Right lobe of liver (tissue), 6 donors: ENCODE measurements at regions not wholly inside any gene's neighbourhood (a gene's known extent, or its start where the extent isn't known, plus 50 kb on each side); places are given as distances from the start of the nearest gene placed in this dataset.

Experiments used
- ATAC-seq, 4 donors: fragments of 200-7000 bp; cut with Tn5 transposase; one replicate each; pipeline ENCODE4 v1.9.1; 2020; ENCODE audit warnings: mild to moderate bottlenecking in 4 of 4, moderate library complexity in 4 of 4
- DNase-seq, 3 donors: peaks; one replicate each; pipeline ENCODE4 v3.0.0-alpha.2; 2020
- H3K27ac ChIP-seq, 3 donors: fragments of 200-600 bp; one replicate each; pipeline ENCODE4 v1.8.0; 2022
- H3K27me3 ChIP-seq, 2 donors: fragments of 200-600 bp; one replicate each; pipeline ENCODE4 v1.8.0; 2022
- H3K36me3 ChIP-seq, 4 donors: fragments of 200-600 bp; sonication (generic) in 1 of 4; one replicate each; pipeline versions ENCODE4 v1.5.1 to v1.8.0; 2017 to 2022; ENCODE audit warnings: control low read depth in 1 of 4
- H3K4me1 ChIP-seq, 4 donors: fragments of 200-600 bp; sonication (generic) in 1 of 4; one replicate each; pipeline versions ENCODE4 v1.5.1 to v1.8.0; 2017 to 2022; ENCODE audit warnings: control low read depth in 1 of 4
- H3K4me3 ChIP-seq, 3 donors: fragments of 200-600 bp; one replicate each; pipeline ENCODE4 v1.8.0; 2022
- H3K9me3 ChIP-seq, 4 donors: fragments of 200-600 bp; sonication (generic) in 1 of 4; one replicate each; pipeline versions ENCODE4 v1.5.1 to v1.8.0; 2017 to 2022; ENCODE audit warnings: control low read depth in 1 of 4
- CTCF ChIP-seq, 4 donors: fragments of 200-600 bp in 3 of 4; fragments of 450-650 bp in 1 of 4; IDR thresholded peaks; one replicate each; pipeline versions ENCODE4 v1.5.1 to v1.8.0; 2016 to 2022; ENCODE audit warnings: antibody characterized with exemption in 4 of 4, mild to moderate bottlenecking in 2 of 4
- POLR2A ChIP-seq: fragments of 450-650 bp; IDR thresholded peaks from one replicate; pipeline ENCODE4 v1.6.1; 2017; ENCODE audit warnings: antibody characterized with exemption, mild to moderate bottlenecking
- WGBS: methylation state at CpG from one replicate; pipeline ENCODE4 v1.1.6; 2018; ENCODE audit warnings: low coverage, low lambda C conversion rate; ENCODE audit not compliant: insufficient coverage; ENCODE audit errors: missing lambda C conversion rate; 5-methylcytosine and 5-hydroxymethylcytosine counted together
- intact Hi-C, 2 donors: fragments of 100-400 bp; cut with DNase I; formaldehyde crosslinking; loops; one replicate each; pipeline versions ENCODE4 v1.11.2 to v1.14.1; 2022
- donor health status: DM: no; HTN: yes; CAD: no.
- donor health status: DM: no; HTN: no; CAD: no.
- donor health status: DM: no; HTN: no; CAD: no.
- donor health status: DM: no; HTN: yes; CAD: no.
- donor health status: DM: no; HTN: yes; CAD: no.

GRCh38 chr1:222045236-222045635, 303.3 kb upstream of the DUSP10 start:
- no peak for ATAC-seq
- no peaks in the 10 kb centered on the region for H3K27me3 ChIP-seq
- TF ChIP-seq CTCF (IDR thresholded peaks at IDR 0.05) (no peak), POLR2A (no peak)
- H3K36me3 ChIP-seq = no peaks in the 10 kb centered on the region
- WGBS = 88% methylated on average over 2 of the region's 3 CpGs
- H3K27ac ChIP-seq = no peak overlapping the region
- no peak for DNase-seq
- intact Hi-C loops = no loop called here
- peaks cover 0 to 6% (median 0%) of the 10 kb centered on the region in 4 donors for H3K4me1 ChIP-seq
- no peaks in the 10 kb centered on the region for H3K9me3 ChIP-seq
- no peak overlapping the region for H3K4me3 ChIP-seq

- Histone ChIP-seq H3K9me3 (no peaks in the 10 kb centered on the region), H3K36me3 (no peaks in the 10 kb centered on the region), H3K4me1 (peaks cover 0 to 13% (median 0%) of the 10 kb centered on the region in 4 donors), H3K27me3 (no peaks in the 10 kb centered on the region), H3K27ac (no peak overlapping the region), H3K4me3 (no peak overlapping the region)
- no peak for DNase-seq
- intact Hi-C loops = no loop called here
- ATAC-seq = peak; percentile 46 to 60 (median 53)
- 42% methylated on average over 3 of the region's 9 CpGs for WGBS
- no peak for TF ChIP-seq POLR2A
- TF ChIP-seq CTCF (IDR thresholded peaks at IDR 0.05) = no peak
These were observed 301.8 kb upstream of the DUSP10 start for GRCh38 chr1:222043444-222044292.

GRCh38 chr1:222042120-222042519, 300.2 kb upstream of the DUSP10 start:
- ATAC-seq = no peak
- peaks cover 0 to 18% (median 0%) of the 10 kb centered on the region in 4 donors for H3K4me1 ChIP-seq
- DNase-seq = no peak
- no peak overlapping the region for H3K4me3 ChIP-seq
- no peaks in the 10 kb centered on the region for H3K27me3 ChIP-seq
- H3K36me3 ChIP-seq = no peaks in the 10 kb centered on the region
- WGBS = 84% methylated on average over 6 of the region's 6 CpGs
- H3K9me3 ChIP-seq = no peaks in the 10 kb centered on the region
- no peak overlapping the region for H3K27ac ChIP-seq
- intact Hi-C loops = no loop called here
- TF ChIP-seq CTCF (IDR thresholded peaks at IDR 0.05) (no peak), POLR2A (no peak)

GRCh38 chr1:222040955-222041354, 299.1 kb upstream of the DUSP10 start:
- peaks cover 0 to 18% (median 0%) of the 10 kb centered on the region in 4 donors for H3K4me1 ChIP-seq
- DNase-seq (no peak), ATAC-seq (no peak)
- H3K27ac ChIP-seq = no peak overlapping the region
- WGBS = 94% methylated on average over 3 of the region's 4 CpGs
- intact Hi-C loops = no loop called here
- no peaks in the 10 kb centered on the region for H3K36me3 ChIP-seq
- H3K9me3 ChIP-seq = no peaks in the 10 kb centered on the region
- H3K27me3 ChIP-seq = no peaks in the 10 kb centered on the region
- TF ChIP-seq POLR2A = no peak
- no peak for TF ChIP-seq CTCF (IDR thresholded peaks at IDR 0.05)
- H3K4me3 ChIP-seq = no peak overlapping the region
